ENCODE measurements at regions not wholly inside any gene's neighbourhood (a gene's known extent, or its start where the extent isn't known, plus 50 kb on each side); places are given as distances from the start of the nearest gene placed in this dataset.

DNA sequence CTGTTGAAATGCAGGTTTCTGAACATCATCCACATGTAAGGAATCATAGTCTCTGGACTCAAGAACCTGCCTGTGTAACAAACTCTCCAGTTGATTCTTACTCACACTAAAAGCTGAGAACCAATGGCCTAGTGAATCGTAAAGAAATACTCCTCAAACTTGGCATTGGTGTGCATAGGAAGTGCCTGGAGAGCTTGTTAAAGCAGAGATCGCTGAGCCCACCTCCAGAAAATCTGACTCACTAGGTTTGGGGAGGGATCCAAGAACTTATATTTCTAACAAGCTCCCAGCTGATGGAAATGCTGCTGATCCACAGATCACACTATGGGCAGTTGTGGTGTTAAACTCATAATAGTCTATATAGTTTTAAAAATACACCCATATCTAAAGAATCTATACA lies 55.8 kb upstream of the LMCD1 start:
- FAIRE-seq = no peak
- no peak for TF ChIP-seq CTCF (IDR thresholded peaks at IDR 0.05; ENCODE audit: insufficient read depth, missing control alignments)
- DNase-seq (ENCODE audit: insufficient read length, low spot score) = no peak

- no peak for TF ChIP-seq CTCF (IDR thresholded peaks at IDR 0.05; ENCODE audit: insufficient read depth, missing control alignments)
- FAIRE-seq (no peak), DNase-seq (ENCODE audit: insufficient read length, low spot score) (no peak)
These were observed 54.8 kb upstream of the LMCD1 start for GRCh38 chr3:8446845-8447244.

- FAIRE-seq = no peak
These were observed 51.0 kb upstream of the LMCD1 start for GRCh38 chr3:8450618-8451017.

GRCh38 chr3:8451696-8452095 lies 49.9 kb upstream of the LMCD1 start:
- no peak for DNase-seq (ENCODE audit: insufficient read length, low spot score)
- no peak for FAIRE-seq
- TF ChIP-seq CTCF (IDR thresholded peaks at IDR 0.05; ENCODE audit: insufficient read depth, missing control alignments) = no peak

More at GRCh38 chr3:8450618-8451017, 51.0 kb upstream of the LMCD1 start:
- no peak for TF ChIP-seq CTCF (IDR thresholded peaks at IDR 0.05; ENCODE audit: insufficient read depth, missing control alignments)
- DNase-seq (ENCODE audit: insufficient read length, low spot score) = no peak
